Right atrium auricular region (tissue), 2 donors: ENCODE measurements at regions not wholly inside any gene's neighbourhood (a gene's known extent, or its start where the extent isn't known, plus 50 kb on each side); places are given as distances from the start of the nearest gene placed in this dataset.

Source experiments
- DNase-seq: peaks from one replicate; pipeline ENCODE4 v3.0.0-alpha.2; 2019; ENCODE audit warnings: low spot score
- H3K27ac ChIP-seq, 2 donors: fragments of 200-600 bp; sonication (generic); 1 replicate in 1 of 2; 2 replicates in 1 of 2; pipeline ENCODE4 v1.5.1; 2016 to 2019
- H3K27me3 ChIP-seq, 2 donors: fragments of 200-600 bp; sonication (generic); one replicate each; pipeline versions ENCODE4 v1.5.1 to v1.6.0; 2017 to 2019
- H3K36me3 ChIP-seq: fragments of 200-600 bp; sonication (generic); one replicate; pipeline ENCODE4 v1.5.1; 2016
- H3K4me1 ChIP-seq, 2 donors: fragments of 200-600 bp; sonication (generic); one replicate each; pipeline versions ENCODE4 v1.5.1 to v1.6.0; 2017 to 2019
- H3K4me3 ChIP-seq, 2 donors: fragments of 200-600 bp; sonication (generic); 1 replicate in 1 of 2; 2 replicates in 1 of 2; pipeline ENCODE4 v1.5.1; 2017 to 2019; ENCODE audit warnings: mild to moderate bottlenecking in 1 of 2, moderate library complexity in 1 of 2
- H3K9me3 ChIP-seq, 2 donors: fragments of 200-600 bp; sonication (generic); one replicate each; pipeline ENCODE4 v1.5.1; 2019
- TF ChIP-seq, protein P1 (sequence below), 2 donors: fragments of 200-600 bp; sonication (generic); IDR thresholded peaks; one replicate each; pipeline ENCODE4 v1.5.1; 2019; ENCODE audit warnings: antibody characterized with exemption in 2 of 2

DNA sequence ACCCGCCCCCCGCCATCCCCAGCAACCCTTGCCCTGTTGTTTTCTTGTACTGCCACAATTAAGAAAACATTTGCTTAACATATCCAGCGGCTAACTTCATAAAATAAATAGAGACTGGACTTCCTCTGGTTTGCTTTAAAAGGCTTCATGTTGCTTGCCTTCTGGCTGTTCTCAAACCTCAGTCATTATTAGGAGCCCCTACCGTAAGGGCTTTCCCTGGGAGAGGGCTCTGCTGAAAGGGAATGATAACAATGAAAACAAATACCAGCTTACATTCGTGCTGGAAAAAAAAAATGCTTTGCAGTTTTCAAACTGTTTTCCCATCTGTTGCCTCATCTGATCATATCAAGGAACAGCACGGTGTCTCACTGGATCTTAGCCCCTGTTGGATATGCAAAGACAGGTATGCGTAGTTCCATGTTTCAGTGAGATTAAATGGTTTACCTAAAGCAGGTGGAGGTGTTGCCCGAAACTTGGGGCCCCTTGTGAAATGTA lies 77.2 kb upstream of the VGLL4 start:
- Histone ChIP-seq H3K27me3 (no peaks in the 10 kb centered on the region), H3K27ac (peak overlapping the region; percentile 89 to 94)
- TF ChIP-seq, protein P1, sequence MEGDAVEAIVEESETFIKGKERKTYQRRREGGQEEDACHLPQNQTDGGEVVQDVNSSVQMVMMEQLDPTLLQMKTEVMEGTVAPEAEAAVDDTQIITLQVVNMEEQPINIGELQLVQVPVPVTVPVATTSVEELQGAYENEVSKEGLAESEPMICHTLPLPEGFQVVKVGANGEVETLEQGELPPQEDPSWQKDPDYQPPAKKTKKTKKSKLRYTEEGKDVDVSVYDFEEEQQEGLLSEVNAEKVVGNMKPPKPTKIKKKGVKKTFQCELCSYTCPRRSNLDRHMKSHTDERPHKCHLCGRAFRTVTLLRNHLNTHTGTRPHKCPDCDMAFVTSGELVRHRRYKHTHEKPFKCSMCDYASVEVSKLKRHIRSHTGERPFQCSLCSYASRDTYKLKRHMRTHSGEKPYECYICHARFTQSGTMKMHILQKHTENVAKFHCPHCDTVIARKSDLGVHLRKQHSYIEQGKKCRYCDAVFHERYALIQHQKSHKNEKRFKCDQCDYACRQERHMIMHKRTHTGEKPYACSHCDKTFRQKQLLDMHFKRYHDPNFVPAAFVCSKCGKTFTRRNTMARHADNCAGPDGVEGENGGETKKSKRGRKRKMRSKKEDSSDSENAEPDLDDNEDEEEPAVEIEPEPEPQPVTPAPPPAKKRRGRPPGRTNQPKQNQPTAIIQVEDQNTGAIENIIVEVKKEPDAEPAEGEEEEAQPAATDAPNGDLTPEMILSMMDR (IDR thresholded peaks at IDR 0.05): no peak

DNA sequence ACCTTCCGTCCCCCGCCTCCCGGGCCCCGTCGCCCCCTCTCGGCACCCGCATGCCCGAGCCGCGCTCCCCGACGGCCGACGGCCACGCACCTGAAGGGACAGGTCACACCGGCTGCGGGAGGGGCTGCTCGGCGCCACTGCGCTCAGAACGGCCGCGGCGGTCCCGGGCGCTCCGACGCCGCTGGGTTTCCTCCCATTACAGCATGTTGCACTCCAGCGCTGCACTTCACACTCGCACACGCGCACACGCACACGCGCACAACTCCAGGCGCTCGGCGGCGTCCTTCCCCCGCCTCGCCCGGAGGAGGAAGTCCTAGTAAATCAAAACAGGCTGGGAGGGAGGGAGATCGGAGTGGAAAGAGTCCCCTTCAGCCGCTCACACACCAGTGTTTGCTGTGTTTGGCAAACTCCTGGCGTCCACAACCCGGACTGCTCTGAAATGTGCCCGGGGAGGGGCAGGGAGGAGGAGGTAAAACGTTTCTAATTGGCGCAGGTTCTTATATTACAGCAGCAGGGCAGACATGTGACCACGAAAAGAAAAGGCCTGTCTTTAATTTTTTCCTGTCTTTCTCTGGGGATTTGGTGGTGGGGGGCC lies 76.7 kb upstream of the VGLL4 start:
- H3K4me1 ChIP-seq: peaks cover 0 to 23% of the 10 kb centered on the region in 2 donors
- TF ChIP-seq, protein P1 (IDR thresholded peaks at IDR 0.05): no peak
- H3K9me3 ChIP-seq: no peaks in the 10 kb centered on the region
- peak overlapping the region; percentile 89 to 94 for H3K27ac ChIP-seq
- peak overlapping the region; percentile 88 to 95 for H3K4me3 ChIP-seq
- DNase-seq: peak; percentile 75
- no peaks in the 10 kb centered on the region for H3K36me3 ChIP-seq
- H3K27me3 ChIP-seq: no peaks in the 10 kb centered on the region

More for the DNA sequence above, 77.2 kb upstream of the VGLL4 start:
- Histone ChIP-seq H3K36me3 (no peaks in the 10 kb centered on the region), H3K9me3 (no peaks in the 10 kb centered on the region), H3K4me3 (peak overlapping the region; percentile 88 to 95), H3K4me1 (peaks cover 0 to 23% of the 10 kb centered on the region in 2 donors)
- no peak for DNase-seq

DNA sequence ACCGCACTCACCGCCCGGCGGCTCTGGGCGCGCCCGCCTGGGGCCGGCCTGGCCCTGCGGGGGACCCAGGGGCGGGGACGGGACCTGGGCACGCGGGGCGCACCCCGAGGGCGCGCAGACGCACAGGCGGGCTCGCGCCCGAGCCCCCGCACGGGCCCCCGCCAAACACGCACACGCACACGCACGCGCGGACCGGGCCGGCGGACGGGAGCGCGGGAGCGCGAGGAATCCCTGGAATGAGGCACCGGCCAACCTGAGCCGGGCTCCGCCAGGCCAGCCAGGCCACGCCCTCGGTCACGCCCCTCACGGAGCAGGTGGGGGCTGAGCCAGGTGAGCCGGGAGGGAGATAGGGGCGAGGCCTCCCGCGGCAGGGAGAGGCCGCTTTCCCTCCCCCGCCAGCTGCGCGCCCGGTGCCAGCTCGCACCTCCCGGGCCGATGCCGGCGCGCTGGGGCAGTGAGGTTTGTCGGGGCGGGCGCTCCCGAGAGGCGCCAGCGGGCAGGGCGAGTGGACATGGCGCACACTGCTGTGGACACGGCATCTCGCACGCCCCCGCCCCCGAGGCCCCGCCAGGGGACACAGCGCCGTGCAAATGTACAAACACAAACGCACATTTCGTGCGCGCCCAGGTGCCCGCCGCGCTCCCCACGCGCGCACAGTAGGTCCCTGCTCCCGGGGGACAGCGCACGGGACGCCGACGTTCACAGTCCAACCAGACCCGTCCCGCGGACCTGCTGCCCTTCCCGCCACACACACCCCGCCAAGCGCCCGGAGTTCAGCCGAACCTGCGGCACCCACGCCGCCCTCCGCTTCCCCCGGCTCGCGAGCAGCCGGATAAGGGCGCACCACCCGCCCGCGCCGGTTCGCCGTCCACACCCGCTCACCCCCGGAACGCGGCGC lies 75.9 kb upstream of the VGLL4 start:
- DNase-seq: no peak
- H3K36me3 ChIP-seq: no peaks in the 10 kb centered on the region
- TF ChIP-seq, protein P1 (IDR thresholded peaks at IDR 0.05): no peak
- peaks cover 0 to 23% of the 10 kb centered on the region in 2 donors for H3K4me1 ChIP-seq
- H3K4me3 ChIP-seq: peak overlapping the region; percentile 88 to 95
- no peaks in the 10 kb centered on the region for H3K27me3 ChIP-seq
- no peaks in the 10 kb centered on the region for H3K9me3 ChIP-seq
- H3K27ac ChIP-seq: peak overlapping the region; percentile 89 to 94

DNA sequence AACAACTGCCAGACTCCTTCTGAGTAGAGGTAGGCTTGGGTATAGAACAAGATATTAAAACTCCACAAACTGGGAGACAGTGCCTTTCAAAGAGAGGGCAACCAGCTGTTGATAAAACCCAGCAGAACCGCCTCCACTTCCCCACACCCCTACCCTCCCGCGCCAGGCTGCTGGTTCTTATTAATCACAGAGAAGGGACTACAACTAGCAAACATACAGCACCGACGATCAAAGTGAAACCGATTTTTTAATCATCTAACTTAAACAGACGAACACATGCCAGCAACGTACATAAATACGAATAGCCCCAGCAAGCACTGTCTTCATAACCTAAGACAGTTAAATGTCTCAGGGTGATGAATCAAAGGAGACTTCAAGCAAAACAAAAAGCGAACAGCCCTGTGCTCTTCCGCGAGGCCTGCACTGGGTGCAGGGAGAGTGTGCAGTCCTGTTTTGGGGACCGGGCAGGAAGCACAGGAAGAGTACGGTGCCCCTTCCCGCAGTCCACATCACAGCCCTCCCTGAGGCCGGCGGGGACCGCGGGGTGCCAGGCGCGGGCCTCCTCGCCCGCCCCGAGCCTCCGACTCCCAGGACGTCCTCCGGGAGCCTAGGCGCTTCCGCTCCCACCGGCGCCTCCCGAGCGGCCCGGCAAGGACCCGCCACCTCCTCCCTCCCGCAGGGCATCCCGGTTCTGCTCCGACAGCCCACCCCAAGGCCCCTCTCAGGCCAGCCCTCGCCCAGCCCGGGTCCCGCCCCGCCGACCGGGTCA lies 75.1 kb upstream of the VGLL4 start:
- no peaks in the 10 kb centered on the region for H3K9me3 ChIP-seq
- peak overlapping the region; percentile 89 to 94 for H3K27ac ChIP-seq
- H3K27me3 ChIP-seq: no peaks in the 10 kb centered on the region
- H3K4me3 ChIP-seq: peak overlapping the region; percentile 88 to 95
- H3K4me1 ChIP-seq: peaks cover 0 to 23% of the 10 kb centered on the region in 2 donors
- TF ChIP-seq, protein P1 (IDR thresholded peaks at IDR 0.05): no peak
- no peaks in the 10 kb centered on the region for H3K36me3 ChIP-seq
- peak; percentile 67 for DNase-seq

DNA sequence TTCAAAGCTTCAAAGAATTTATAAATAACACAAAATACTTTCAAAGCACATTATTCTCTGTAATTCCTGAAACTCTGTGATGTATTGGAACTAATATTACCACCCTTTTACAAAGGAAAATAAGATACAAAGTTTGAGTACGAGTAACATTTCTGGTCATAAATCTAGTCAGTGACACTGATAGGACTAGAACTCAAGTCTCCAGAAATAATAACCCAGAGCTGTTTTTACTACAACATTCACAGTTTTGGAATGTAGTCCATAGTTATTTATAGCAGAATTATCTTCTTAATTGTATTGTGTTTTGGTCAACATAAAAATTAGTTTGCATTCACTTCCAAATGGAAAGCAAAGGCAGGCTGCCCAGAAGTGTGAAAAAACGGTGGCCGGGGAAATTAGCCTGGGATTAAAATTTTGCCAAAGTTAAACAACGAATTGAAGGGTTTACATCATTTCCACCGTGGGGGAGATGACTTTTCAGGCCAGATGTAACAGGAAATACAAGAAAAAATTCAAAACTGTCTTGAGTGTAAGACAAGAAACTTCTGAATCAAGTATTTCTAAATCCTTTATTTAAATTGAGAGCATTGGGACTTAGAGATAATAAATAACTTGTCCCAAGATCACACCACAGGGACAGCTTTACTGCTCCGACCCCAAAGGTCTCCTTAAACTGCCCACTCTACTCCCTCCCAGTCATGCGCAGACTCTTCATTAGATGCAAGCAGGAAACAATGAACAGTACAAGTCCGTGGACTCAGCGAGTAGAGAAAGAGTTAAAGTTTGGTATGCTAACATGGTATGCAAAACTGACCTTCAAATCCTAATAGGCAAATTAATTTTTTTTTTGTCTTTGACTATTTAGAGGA lies 74.3 kb upstream of the VGLL4 start:
- Histone ChIP-seq H3K4me3 (peak overlapping the region; percentile 88 to 95), H3K27ac (peak overlapping the region; percentile 89 to 94), H3K9me3 (no peaks in the 10 kb centered on the region), H3K4me1 (peaks cover 0 to 23% of the 10 kb centered on the region in 2 donors), H3K36me3 (no peaks in the 10 kb centered on the region), H3K27me3 (no peaks in the 10 kb centered on the region)
- TF ChIP-seq, protein P1 (IDR thresholded peaks at IDR 0.05): no peak
- DNase-seq: no peak
